ENCODE measurements at regions not wholly inside any gene's neighbourhood (a gene's known extent, or its start where the extent isn't known, plus 50 kb on each side); places are given as distances from the start of the nearest gene placed in this dataset.
A peak's percentile ranks its signal among the peaks of the same experiment; 100 is the strongest.

GRCh38 chr7:115350764-115351163 lies 428.9 kb downstream of the MDFIC start:
- H3K4me2 ChIP-seq: no peak overlapping the region
- no peak for TF ChIP-seq CTCF (conservative IDR thresholded peaks at IDR 0.05)
- TF ChIP-seq EZH2 (IDR thresholded peaks at IDR 0.05; ENCODE audit: low read depth): no peak
- no peak overlapping the region for H2AFZ ChIP-seq
- intact Hi-C loops (cut with micrococcal nuclease; ENCODE audit: unreplicated experiment): no loop called here
- ChIA-PET CTCF (no interaction called here), POLR2A (ENCODE audit: unreplicated experiment) (no interaction called here)
- H3K79me2 ChIP-seq (ENCODE audit: low read depth): no peaks in the 10 kb centered on the region
- no peaks in the 10 kb centered on the region for H3K4me1 ChIP-seq (replicated peaks; ENCODE audit: insufficient read depth)
- DNase-seq: no peak
- H3F3A ChIP-seq (ENCODE audit: insufficient read depth, low read depth): no peaks in the 10 kb centered on the region; the same call in 1 of the 2 replicates
- H3K4me3 ChIP-seq: no peak overlapping the region
- no peak overlapping the region for H3K27ac ChIP-seq
- H3K36me3 ChIP-seq (ENCODE audit: low read depth): no peaks in the 10 kb centered on the region
- H3K9me3 ChIP-seq (ENCODE audit: insufficient read depth, low read depth): no peaks in the 10 kb centered on the region
- no peaks in the 10 kb centered on the region for H4K20me1 ChIP-seq (ENCODE audit: insufficient read depth)
- no peaks in the 10 kb centered on the region for H3K27me3 ChIP-seq (ENCODE audit: insufficient read depth, low read depth)
- BruUV-seq (replicated peaks): no TSS peak
- H3K9me2 ChIP-seq (ENCODE audit: insufficient read depth): no peaks in the 10 kb centered on the region

- H3K27me3 ChIP-seq (ENCODE audit: insufficient read depth, low read depth): no peaks in the 10 kb centered on the region
Measured at GRCh38 chr7:115349635-115350034, 427.7 kb downstream of the MDFIC start.

GRCh38 chr7:115346685-115347084 lies 424.8 kb downstream of the MDFIC start:
- Histone ChIP-seq H3K27me3 (ENCODE audit: insufficient read depth, low read depth) (no peaks in the 10 kb centered on the region), H3K9me3 (ENCODE audit: insufficient read depth, low read depth) (no peaks in the 10 kb centered on the region), H4K20me1 (ENCODE audit: insufficient read depth) (no peaks in the 10 kb centered on the region), H3K79me2 (ENCODE audit: low read depth) (no peaks in the 10 kb centered on the region), H2AFZ (0 out of 2 replicates have a peak overlapping the region, but pooled peaks have one; percentile 59), H3K27ac (no peak overlapping the region), H3K4me2 (no peak overlapping the region), H3K4me3 (no peak overlapping the region), H3K4me1 (replicated peaks; ENCODE audit: insufficient read depth) (no peaks in the 10 kb centered on the region), H3K9me2 (ENCODE audit: insufficient read depth) (no peaks in the 10 kb centered on the region), H3K36me3 (ENCODE audit: low read depth) (no peaks in the 10 kb centered on the region), H3F3A (ENCODE audit: insufficient read depth, low read depth) (no peaks in the 10 kb centered on the region; the same call in 1 of the 2 replicates)
- POLR2A ChIA-PET (ENCODE audit: unreplicated experiment): no interaction called here
- intact Hi-C loops (cut with micrococcal nuclease; ENCODE audit: unreplicated experiment): no loop called here
- no peak for TF ChIP-seq CTCF (conservative IDR thresholded peaks at IDR 0.05)
- no peak for TF ChIP-seq EZH2 (IDR thresholded peaks at IDR 0.05; ENCODE audit: low read depth)
- no TSS peak for BruUV-seq (replicated peaks)
- CTCF ChIA-PET: no interaction called here
- DNase-seq: no peak

More at GRCh38 chr7:115349635-115350034, 427.7 kb downstream of the MDFIC start:
- Histone ChIP-seq H3K9me2 (ENCODE audit: insufficient read depth) (no peaks in the 10 kb centered on the region), H3K9me3 (ENCODE audit: insufficient read depth, low read depth) (no peaks in the 10 kb centered on the region), H4K20me1 (ENCODE audit: insufficient read depth) (no peaks in the 10 kb centered on the region), H3K4me3 (no peak overlapping the region), H3K36me3 (ENCODE audit: low read depth) (no peaks in the 10 kb centered on the region), H3F3A (ENCODE audit: insufficient read depth, low read depth) (no peaks in the 10 kb centered on the region; the same call in 1 of the 2 replicates), H2AFZ (no peak overlapping the region), H3K27ac (no peak overlapping the region), H3K4me1 (replicated peaks; ENCODE audit: insufficient read depth) (no peaks in the 10 kb centered on the region), H3K4me2 (no peak overlapping the region), H3K79me2 (ENCODE audit: low read depth) (no peaks in the 10 kb centered on the region)
- intact Hi-C loops (cut with micrococcal nuclease; ENCODE audit: unreplicated experiment): no loop called here
- CTCF ChIA-PET: no interaction called here
- no peak for TF ChIP-seq EZH2 (IDR thresholded peaks at IDR 0.05; ENCODE audit: low read depth)
- TF ChIP-seq CTCF (conservative IDR thresholded peaks at IDR 0.05): no peak
- BruUV-seq (replicated peaks): no TSS peak
- no peak for DNase-seq
- POLR2A ChIA-PET (ENCODE audit: unreplicated experiment): no interaction called here

Data from PC-9 (cell line).